Renal pelvis (tissue), 1 donor: ENCODE measurements at regions not wholly inside any gene's neighbourhood (a gene's known extent, or its start where the extent isn't known, plus 50 kb on each side); places are given as distances from the start of the nearest gene placed in this dataset.

Experiments used
- DNase-seq: peaks from one replicate; pipeline ENCODE4 v3.0.0-alpha.2; 2013

- no peak for DNase-seq
Measured at GRCh38 chr14:49016381-49016780, 569.8 kb downstream of the RPS29 start.

- DNase-seq: no peak
Measured at GRCh38 chr14:49014476-49014875, 571.7 kb downstream of the RPS29 start.

- no peak for DNase-seq
Measured at GRCh38 chr14:49008363-49008762, 577.8 kb downstream of the RPS29 start.

- no peak for DNase-seq
Measured at GRCh38 chr14:48991141-48991540, 595.0 kb downstream of the RPS29 start.

GRCh38 chr14:48983351-48983888, 602.8 kb downstream of the RPS29 start:
- no peak for DNase-seq

- no peak for DNase-seq
Measured at GRCh38 chr14:48974994-48975393, 611.2 kb downstream of the RPS29 start.

GRCh38 chr14:48973151-48973550, 613.0 kb downstream of the RPS29 start:
- no peak for DNase-seq

GRCh38 chr14:48970943-48971342, 615.2 kb downstream of the RPS29 start:
- peak; percentile 11 for DNase-seq

GRCh38 chr14:48967419-48967818, 618.8 kb downstream of the RPS29 start:
- DNase-seq: no peak

- DNase-seq: no peak
Measured at GRCh38 chr14:48963231-48963790, 622.9 kb downstream of the RPS29 start.

GRCh38 chr14:48957486-48957885, 628.7 kb downstream of the RPS29 start:
- no peak for DNase-seq

GRCh38 chr14:48955857-48956256, 630.3 kb downstream of the RPS29 start:
- DNase-seq: no peak

GRCh38 chr14:48954446-48954845, 631.7 kb downstream of the RPS29 start:
- no peak for DNase-seq

GRCh38 chr14:48944809-48945208, 641.4 kb downstream of the RPS29 start:
- no peak for DNase-seq

- DNase-seq: no peak
Measured at GRCh38 chr14:48943913-48944312, 642.3 kb downstream of the RPS29 start.

GRCh38 chr14:48937541-48938195, 648.5 kb downstream of the RPS29 start:
- no peak for DNase-seq

- no peak for DNase-seq
Measured at GRCh38 chr14:48936849-48937248, 649.3 kb downstream of the RPS29 start.

- DNase-seq: no peak
Measured at GRCh38 chr14:48936362-48936761, 649.8 kb downstream of the RPS29 start.

- DNase-seq: no peak
Measured at GRCh38 chr14:48925184-48925583, 661.0 kb downstream of the RPS29 start.

GRCh38 chr14:48914921-48915320, 671.3 kb downstream of the RPS29 start:
- DNase-seq: no peak

- no peak for DNase-seq
Measured at GRCh38 chr14:48914382-48914781, 671.8 kb downstream of the RPS29 start.

GRCh38 chr14:48900565-48900964, 685.6 kb downstream of the RPS29 start:
- no peak for DNase-seq

- peak; percentile 9 for DNase-seq
Measured at GRCh38 chr14:48890333-48890732, 695.8 kb downstream of the RPS29 start.

- no peak for DNase-seq
Measured at GRCh38 chr14:48876806-48877340, 709.3 kb downstream of the RPS29 start.
